ENCODE measurements at regions not wholly inside any gene's neighbourhood (a gene's known extent, or its start where the extent isn't known, plus 50 kb on each side); places are given as distances from the start of the nearest gene placed in this dataset.
"Not testable (repeated sequence)": the region's sequence is repeated elsewhere in the genome, so short reads cannot be mapped to it uniquely, and the experiment has no call there.

DNA sequence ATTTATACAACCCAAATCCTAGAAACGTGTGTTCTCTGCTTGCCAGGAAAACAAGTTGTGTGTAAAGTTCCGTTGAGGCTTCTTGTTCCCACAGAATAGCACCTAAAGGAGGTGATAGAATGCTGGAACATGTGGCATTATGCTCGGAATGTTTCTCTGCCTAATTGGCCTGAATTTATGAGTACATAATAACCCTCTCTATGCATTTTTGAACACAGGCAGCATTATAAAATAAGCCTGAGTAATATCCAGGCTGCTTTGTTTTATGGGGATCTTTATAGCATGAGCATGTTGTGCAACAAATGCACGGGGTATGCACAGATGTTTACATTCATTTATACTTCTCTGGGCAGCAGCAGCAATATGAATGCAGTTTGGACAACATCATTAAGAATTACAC, 385.7 kb downstream of the MBD2 start:
- DNase-seq, result no peak
- no peaks in the 10 kb centered on the region for H3K4me1 Mint-ChIP-seq
- no peak for ATAC-seq

DNA sequence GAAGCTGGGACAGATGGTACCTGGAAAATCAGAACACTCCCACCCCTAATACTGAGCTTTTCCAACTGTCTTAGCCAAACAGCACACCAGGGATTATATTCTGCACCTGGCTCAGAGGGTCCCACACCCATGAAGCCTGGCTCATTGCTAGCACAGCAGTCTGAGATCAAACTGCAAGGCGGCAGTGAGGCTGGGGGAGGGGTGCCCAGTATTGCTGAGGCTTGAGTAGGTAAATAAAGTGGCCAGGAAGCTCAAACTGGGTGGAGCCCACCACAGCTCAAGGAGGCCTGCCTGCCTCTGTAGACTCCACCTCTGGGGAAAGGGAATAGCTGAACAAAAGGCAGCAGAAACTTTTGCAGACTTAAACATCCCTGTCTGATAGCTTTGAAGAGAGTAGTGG, 403.3 kb downstream of the MBD2 start:
- H3K4me3 Mint-ChIP-seq, H3K27ac Mint-ChIP-seq, ATAC-seq, H3K27me3 Mint-ChIP-seq, DNase-seq, H3K4me1 Mint-ChIP-seq: not testable (repeated sequence)
- peaks cover 10 to 24% of the 10 kb centered on the region in 2 donors for H3K9me3 Mint-ChIP-seq

More for the DNA sequence above, 385.7 kb downstream of the MBD2 start:
- Mint-ChIP-seq H3K9me3 (peaks cover 6 to 26% of the 10 kb centered on the region in 2 donors), H3K27ac (no peak overlapping the region), H3K4me3 (no peak overlapping the region), H3K27me3 (no peaks in the 10 kb centered on the region)

GRCh38 chr18:53819671-53820070, 404.8 kb downstream of the MBD2 start:
- ATAC-seq, result peak; percentile 23
- Mint-ChIP-seq H3K27ac (no peak overlapping the region), H3K9me3 (peaks cover 7 to 13% of the 10 kb centered on the region in 2 donors), H3K4me3 (no peak overlapping the region), H3K27me3 (no peaks in the 10 kb centered on the region), H3K4me1 (no peaks in the 10 kb centered on the region)
- DNase-seq, result no peak

- no peak overlapping the region for H3K4me3 Mint-ChIP-seq
- H3K27me3 Mint-ChIP-seq, result no peaks in the 10 kb centered on the region
- no peaks in the 10 kb centered on the region for H3K4me1 Mint-ChIP-seq
- peaks cover 7 to 13% of the 10 kb centered on the region in 2 donors for H3K9me3 Mint-ChIP-seq
- ATAC-seq, result no peak
- no peak overlapping the region for H3K27ac Mint-ChIP-seq
- DNase-seq, result no peak
Measured at GRCh38 chr18:53819174-53819573, 405.3 kb downstream of the MBD2 start.

DNA sequence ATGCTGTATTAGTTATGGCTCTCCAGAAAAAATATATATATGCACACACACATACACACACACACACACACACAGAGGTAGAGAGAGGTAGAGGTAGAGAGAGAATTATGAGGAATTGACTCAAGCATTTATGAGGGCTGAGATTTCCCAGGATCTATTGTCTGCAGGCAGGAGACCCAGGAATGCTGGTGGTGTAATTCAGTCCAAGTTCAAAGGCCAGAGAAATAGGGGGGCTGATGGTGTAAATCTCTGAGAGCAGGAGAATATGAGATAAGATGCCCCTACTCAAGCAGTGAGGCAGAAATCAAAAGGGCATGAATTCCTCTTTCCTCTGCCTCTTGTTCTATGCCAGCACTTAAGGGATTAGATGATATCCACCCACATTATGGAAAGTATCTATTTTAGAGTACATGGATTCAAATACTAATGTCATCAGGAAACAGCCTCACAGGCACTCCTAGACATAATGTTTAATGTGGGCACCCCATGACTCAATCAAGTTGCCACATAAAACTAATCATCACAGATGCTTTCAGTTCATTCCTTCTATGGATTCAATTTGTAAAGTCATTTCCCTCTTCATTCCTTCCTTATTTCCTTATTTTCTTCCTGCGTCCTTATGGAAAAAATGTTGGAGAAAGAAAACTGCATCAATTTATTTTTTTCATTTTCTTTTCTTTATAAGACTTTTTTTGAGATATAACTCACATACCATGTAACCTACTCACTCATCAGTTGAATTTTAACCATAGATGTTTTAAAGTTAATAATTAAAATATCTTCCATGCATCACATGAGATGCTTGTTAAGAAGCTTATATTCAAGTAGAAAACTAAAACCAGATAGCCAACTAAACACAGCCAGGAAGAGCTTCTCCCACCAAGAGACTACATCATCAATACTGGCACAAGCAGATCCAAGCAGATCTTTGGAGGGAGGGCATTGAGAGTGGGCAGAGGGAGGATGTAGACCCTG, 406.2 kb downstream of the MBD2 start:
- no peaks in the 10 kb centered on the region for H3K4me1 Mint-ChIP-seq
- H3K4me3 Mint-ChIP-seq, result no peak overlapping the region
- H3K27me3 Mint-ChIP-seq, result no peaks in the 10 kb centered on the region
- peaks cover 7 to 13% of the 10 kb centered on the region in 2 donors for H3K9me3 Mint-ChIP-seq
- H3K27ac Mint-ChIP-seq, result peak overlapping the region in 1 of 2 donors; percentile 49
- no peak for ATAC-seq
- DNase-seq, result no peak

- Mint-ChIP-seq H3K27ac (no peak overlapping the region), H3K27me3 (no peaks in the 10 kb centered on the region), H3K4me1 (peaks cover 12% of the 10 kb centered on the region), H3K4me3 (no peak overlapping the region), H3K9me3 (peaks cover 11 to 12% of the 10 kb centered on the region in 2 donors)
- ATAC-seq (no peak), DNase-seq (no peak)
Measured at GRCh38 chr18:53800171-53800570, 424.3 kb downstream of the MBD2 start.

- no peak overlapping the region for H3K27ac Mint-ChIP-seq
- H3K4me3 Mint-ChIP-seq, result no peak overlapping the region
- DNase-seq (no peak), ATAC-seq (no peak)
- peaks cover 12% of the 10 kb centered on the region for H3K4me1 Mint-ChIP-seq
- peaks cover 9 to 12% of the 10 kb centered on the region in 2 donors for H3K9me3 Mint-ChIP-seq
- no peaks in the 10 kb centered on the region for H3K27me3 Mint-ChIP-seq
Measured at GRCh38 chr18:53799134-53799533, 425.3 kb downstream of the MBD2 start.

DNA sequence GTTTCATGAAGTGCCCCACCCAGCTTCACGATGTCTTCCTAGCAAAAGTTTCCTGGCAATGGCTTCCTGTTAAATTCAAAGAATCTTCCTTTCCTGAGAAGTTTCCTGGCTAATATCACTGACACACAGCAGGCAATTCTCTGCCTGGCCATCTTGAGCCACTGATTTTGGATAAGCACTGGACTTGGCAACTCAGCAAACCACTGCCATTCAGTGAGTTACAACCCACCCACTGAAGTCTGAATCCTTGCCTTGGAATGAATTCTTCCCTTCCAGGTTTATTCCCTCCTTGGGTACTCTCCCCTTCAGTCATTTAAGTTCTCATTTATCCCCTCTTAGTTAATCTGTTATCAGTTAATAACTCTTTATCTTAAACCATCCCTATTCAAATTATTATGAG, 426.0 kb downstream of the MBD2 start:
- DNase-seq (no peak), ATAC-seq (no peak)
- Mint-ChIP-seq H3K27ac (peak overlapping the region in 1 of 2 donors; percentile 29), H3K9me3 (peaks cover 9 to 12% of the 10 kb centered on the region in 2 donors), H3K4me1 (peaks cover 12% of the 10 kb centered on the region), H3K27me3 (no peaks in the 10 kb centered on the region), H3K4me3 (no peak overlapping the region)

DNA sequence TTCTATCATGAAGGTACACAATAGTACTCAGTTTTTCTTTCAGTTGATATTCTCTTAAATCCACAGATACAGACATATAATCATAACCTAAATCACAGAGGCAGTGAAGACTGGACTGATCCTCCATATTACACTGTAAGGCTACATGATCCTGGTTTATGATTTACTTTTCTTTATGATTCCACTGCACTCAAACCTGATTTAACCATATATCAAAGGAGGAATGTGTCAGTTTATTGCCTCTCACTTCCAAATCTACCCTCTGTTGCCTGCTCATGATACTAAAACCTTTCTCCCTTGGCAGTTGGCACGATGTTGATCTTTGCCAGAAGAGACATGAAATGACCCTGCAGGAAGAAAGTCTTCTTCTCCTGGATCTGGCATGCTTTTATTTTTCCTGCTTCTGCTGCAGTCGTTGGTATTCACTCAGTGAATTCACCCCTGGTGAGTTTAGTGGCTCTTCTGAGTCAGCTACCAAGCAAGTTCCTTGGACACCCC, 426.4 kb downstream of the MBD2 start:
- no peak overlapping the region for H3K4me3 Mint-ChIP-seq
- ATAC-seq, result no peak
- peak overlapping the region; percentile 29 to 30 for H3K27ac Mint-ChIP-seq
- H3K4me1 Mint-ChIP-seq, result peaks cover 12% of the 10 kb centered on the region
- H3K9me3 Mint-ChIP-seq, result peaks cover 9 to 12% of the 10 kb centered on the region in 2 donors
- H3K27me3 Mint-ChIP-seq, result no peaks in the 10 kb centered on the region
- no peak for DNase-seq

- H3K9me3 Mint-ChIP-seq, result peaks cover 9% of the 10 kb centered on the region in 2 donors
- peaks cover 12% of the 10 kb centered on the region for H3K4me1 Mint-ChIP-seq
- ATAC-seq, result peak; percentile 90
- H3K27me3 Mint-ChIP-seq, result no peaks in the 10 kb centered on the region
- H3K4me3 Mint-ChIP-seq, result no peak overlapping the region
- H3K27ac Mint-ChIP-seq, result peak overlapping the region; percentile 45 to 86
- peak; percentile 7 to 30 for DNase-seq
Measured at GRCh38 chr18:53796040-53796729, 428.3 kb downstream of the MBD2 start.

GRCh38 chr18:53795610-53796009, 428.9 kb downstream of the MBD2 start:
- H3K27ac Mint-ChIP-seq, result peak overlapping the region; percentile 0 to 86
- DNase-seq (no peak), ATAC-seq (peak; percentile 62)
- no peak overlapping the region for H3K4me3 Mint-ChIP-seq
- peaks cover 5 to 9% of the 10 kb centered on the region in 2 donors for H3K9me3 Mint-ChIP-seq
- H3K4me1 Mint-ChIP-seq, result peaks cover 12% of the 10 kb centered on the region
- no peaks in the 10 kb centered on the region for H3K27me3 Mint-ChIP-seq

GRCh38 chr18:53795061-53795460, 429.4 kb downstream of the MBD2 start:
- Mint-ChIP-seq H3K4me3 (no peak overlapping the region), H3K27me3 (no peaks in the 10 kb centered on the region), H3K27ac (peak overlapping the region in 1 of 2 donors; percentile 42), H3K4me1 (peaks cover 12% of the 10 kb centered on the region), H3K9me3 (peaks cover 5 to 9% of the 10 kb centered on the region in 2 donors)
- ATAC-seq, result no peak
- DNase-seq, result no peak

- no peaks in the 10 kb centered on the region for H3K27me3 Mint-ChIP-seq
- no peak for DNase-seq
- H3K4me1 Mint-ChIP-seq, result peaks cover 12% of the 10 kb centered on the region
- peaks cover 5 to 9% of the 10 kb centered on the region in 2 donors for H3K9me3 Mint-ChIP-seq
- no peak for ATAC-seq
- no peak overlapping the region for H3K4me3 Mint-ChIP-seq
- no peak overlapping the region for H3K27ac Mint-ChIP-seq
Measured at GRCh38 chr18:53792762-53793161, 431.7 kb downstream of the MBD2 start.

DNA sequence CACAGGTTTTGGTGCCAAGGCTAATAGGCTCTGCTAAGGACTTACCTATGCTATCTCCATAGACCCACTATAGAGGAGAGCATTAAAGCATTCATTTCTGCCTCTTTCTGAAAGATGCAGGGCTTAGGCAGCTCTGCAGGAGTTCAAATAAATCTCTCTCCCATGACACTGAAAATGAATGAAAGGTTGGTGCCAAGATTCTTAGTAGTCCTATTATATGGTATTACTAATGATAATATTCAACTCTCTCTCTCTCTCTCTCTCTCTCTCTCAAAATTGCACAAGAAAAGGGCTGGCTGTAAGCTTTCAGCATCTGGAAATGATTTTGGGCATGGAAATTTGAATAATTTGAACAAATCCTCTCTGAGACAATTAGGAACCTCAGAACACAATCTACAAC, 433.7 kb downstream of the MBD2 start:
- DNase-seq, result no peak
- no peaks in the 10 kb centered on the region for H3K27me3 Mint-ChIP-seq
- no peak for ATAC-seq
- no peak overlapping the region for H3K27ac Mint-ChIP-seq
- H3K9me3 Mint-ChIP-seq, result peaks cover 5 to 7% of the 10 kb centered on the region in 2 donors
- H3K4me1 Mint-ChIP-seq, result peaks cover 6% of the 10 kb centered on the region
- no peak overlapping the region for H3K4me3 Mint-ChIP-seq

GRCh38 chr18:53789376-53790247, 434.9 kb downstream of the MBD2 start:
- no peaks in the 10 kb centered on the region for H3K4me1 Mint-ChIP-seq
- H3K4me3 Mint-ChIP-seq, result no peak overlapping the region
- ATAC-seq (no peak), DNase-seq (no peak)
- no peak overlapping the region for H3K27ac Mint-ChIP-seq
- H3K9me3 Mint-ChIP-seq, result no peaks in the 10 kb centered on the region
- H3K27me3 Mint-ChIP-seq, result no peaks in the 10 kb centered on the region

Data from stimulated activated naive CD8-positive, alpha-beta T cell treated with anti-CD3 and anti-CD28 coated beads, Interleukin-15, amount 100 ng/mL, for 72 hours (primary cell).